CD4-positive, alpha-beta T cell treated with Interferon alpha-2 for 1 hour (primary cell): ENCODE measurements at regions not wholly inside any gene's neighbourhood (a gene's known extent, or its start where the extent isn't known, plus 50 kb on each side); places are given as distances from the start of the nearest gene placed in this dataset.

Source experiments
- DNase-seq, 2 donors: peaks; one replicate each; pipeline ENCODE4 v3.0.0-alpha.2; 2020 to 2022

- no peak for DNase-seq
Measured at GRCh38 chr1:80841261-80841660, 959.5 kb upstream of the ADGRL2 start.

- no peak for DNase-seq
Measured at GRCh38 chr1:80837066-80837465, 963.7 kb upstream of the ADGRL2 start.

- no peak for DNase-seq
Measured at GRCh38 chr1:80836505-80836904, 964.2 kb upstream of the ADGRL2 start.

GRCh38 chr1:80827666-80828065 is 973.1 kb upstream of the ADGRL2 start:
- DNase-seq: no peak

GRCh38 chr1:80825067-80825466 is 975.7 kb upstream of the ADGRL2 start:
- DNase-seq: no peak

GRCh38 chr1:80818211-80818610 is 982.5 kb upstream of the ADGRL2 start:
- no peak for DNase-seq

- DNase-seq: no peak
Measured at GRCh38 chr1:80807981-80808380, 992.8 kb upstream of the ADGRL2 start.

DNA sequence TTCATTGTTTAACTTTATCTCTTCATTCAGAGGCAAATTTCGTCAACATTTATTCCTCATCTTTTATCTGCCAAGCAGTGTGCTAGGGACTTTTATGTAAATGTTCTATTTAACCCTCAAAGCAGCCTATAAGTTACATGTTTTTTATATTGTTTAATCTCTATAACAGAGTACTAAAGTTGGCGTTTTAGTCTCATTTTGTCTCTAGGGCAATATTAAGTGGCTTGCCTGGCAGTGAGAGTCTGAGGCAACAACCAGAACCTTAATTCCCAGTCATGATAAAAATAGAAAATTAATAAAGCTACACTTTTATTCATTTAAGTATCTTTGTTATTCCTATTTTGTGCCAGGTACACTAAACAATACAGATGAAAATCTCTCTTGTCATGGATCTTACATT is 994.3 kb upstream of the ADGRL2 start:
- no peak for DNase-seq

GRCh38 chr1:80801695-80802094 is 999.0 kb upstream of the ADGRL2 start:
- no peak for DNase-seq

DNA sequence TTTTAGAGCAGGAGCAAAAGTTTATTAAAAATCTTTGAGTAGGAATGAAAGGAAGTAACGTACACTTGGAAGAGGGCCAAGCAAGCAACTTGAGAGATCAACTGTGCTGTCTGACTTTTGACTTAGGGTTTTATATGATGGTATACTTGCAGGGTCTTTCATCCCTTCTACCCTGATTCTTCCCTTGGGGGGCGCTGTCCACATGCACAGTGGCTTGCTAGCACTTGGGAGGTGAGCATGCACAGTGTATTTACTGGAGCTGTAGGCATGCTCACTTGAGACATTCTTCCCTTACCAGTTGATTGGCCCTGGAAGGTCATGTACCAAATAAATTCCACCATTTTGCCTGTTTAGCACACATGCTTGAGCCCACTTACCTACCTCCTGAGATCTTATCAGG is 1001.3 kb upstream of the ADGRL2 start:
- DNase-seq: no peak

GRCh38 chr1:80779275-80779674 is 1021.5 kb upstream of the ADGRL2 start:
- no peak for DNase-seq

GRCh38 chr1:80778094-80778840 is 1022.5 kb upstream of the ADGRL2 start:
- DNase-seq: no peak

- DNase-seq: no peak
Measured at GRCh38 chr1:80776266-80776665, 1024.5 kb upstream of the ADGRL2 start.

GRCh38 chr1:80769208-80769750 is 1031.5 kb upstream of the ADGRL2 start:
- no peak for DNase-seq

GRCh38 chr1:80767711-80768110 is 1033.0 kb upstream of the ADGRL2 start:
- no peak for DNase-seq

DNA sequence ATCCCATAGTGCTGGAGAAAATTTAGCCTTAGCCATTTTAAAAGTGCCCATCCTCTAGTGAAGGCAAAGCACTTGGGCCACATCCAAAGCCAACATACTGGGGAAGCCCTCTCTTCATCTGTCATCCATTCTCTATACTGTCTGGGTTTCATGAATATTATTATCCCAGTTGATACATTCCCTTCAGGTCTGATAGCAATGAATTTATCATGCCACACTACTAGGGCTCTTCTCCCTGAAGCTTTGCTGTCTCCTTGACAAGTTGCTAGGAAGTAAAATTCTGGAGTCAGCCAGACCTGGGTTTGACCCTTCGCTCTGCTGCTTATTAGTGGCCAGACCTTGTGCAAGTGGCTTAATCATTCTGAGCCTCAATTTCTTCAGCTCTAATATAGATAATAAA is 1041.4 kb upstream of the ADGRL2 start:
- DNase-seq: no peak

DNA sequence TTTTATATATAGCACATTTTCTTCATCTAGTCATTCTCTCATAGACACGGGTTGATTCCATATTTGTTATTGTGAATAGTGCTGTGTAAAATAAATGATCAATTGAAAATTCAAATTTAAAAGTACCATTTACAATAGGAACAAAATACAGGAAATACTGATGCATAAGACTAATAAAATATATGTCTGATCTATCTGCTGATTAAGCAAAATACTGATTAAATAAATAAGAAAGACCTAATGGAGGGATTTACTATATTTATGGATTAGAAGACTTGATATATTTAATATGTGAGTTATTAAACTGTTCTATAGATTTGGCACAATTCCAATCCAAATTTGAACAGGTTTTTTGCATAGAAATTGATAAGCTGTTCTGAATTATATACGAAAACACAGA is 1044.8 kb upstream of the ADGRL2 start:
- no peak for DNase-seq

- DNase-seq: no peak
Measured at GRCh38 chr1:80751204-80751603, 1049.5 kb upstream of the ADGRL2 start.

GRCh38 chr1:80731241-80731894 is 1069.4 kb upstream of the ADGRL2 start:
- DNase-seq: no peak

- DNase-seq: no peak
Measured at GRCh38 chr1:80722611-80723010, 1078.1 kb upstream of the ADGRL2 start.

DNA sequence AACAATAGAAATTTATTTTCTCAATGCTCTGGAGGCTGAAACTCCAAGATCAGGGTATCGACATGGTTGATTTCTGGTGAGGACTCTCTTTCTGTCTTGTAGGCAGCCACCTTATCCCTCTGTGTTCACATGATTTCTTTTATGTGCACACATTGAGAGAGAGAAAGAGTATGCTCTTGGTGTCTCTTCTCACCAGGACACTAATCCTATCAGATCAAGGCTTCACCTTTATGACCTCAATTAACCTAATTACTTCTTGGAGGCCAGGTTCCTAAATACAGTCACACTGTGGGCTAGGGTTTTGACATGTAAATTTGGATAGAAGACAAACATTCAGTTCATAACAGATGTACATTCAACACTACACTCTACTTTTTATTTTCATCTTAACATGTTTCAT is 1094.2 kb upstream of the ADGRL2 start:
- no peak for DNase-seq

DNA sequence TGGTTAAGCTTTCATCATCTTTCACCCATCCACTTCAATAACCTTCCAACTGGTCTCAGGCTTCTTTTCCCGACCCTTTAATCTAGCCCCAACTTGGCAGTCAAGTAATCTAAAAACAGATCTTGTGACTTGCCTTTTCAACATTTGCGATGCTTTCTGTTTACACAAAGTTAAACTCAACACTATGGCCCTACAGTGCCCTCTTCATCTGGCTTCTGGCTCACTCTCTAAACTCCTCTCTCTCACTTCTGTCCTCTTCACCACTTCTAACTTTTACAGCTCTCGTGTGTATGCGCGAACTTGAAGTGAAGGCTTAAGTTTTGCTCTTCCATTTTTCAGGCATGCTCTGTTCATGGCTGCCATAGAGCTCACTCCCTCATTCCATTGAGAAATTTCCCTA is 1122.3 kb upstream of the ADGRL2 start:
- DNase-seq: no peak

DNA sequence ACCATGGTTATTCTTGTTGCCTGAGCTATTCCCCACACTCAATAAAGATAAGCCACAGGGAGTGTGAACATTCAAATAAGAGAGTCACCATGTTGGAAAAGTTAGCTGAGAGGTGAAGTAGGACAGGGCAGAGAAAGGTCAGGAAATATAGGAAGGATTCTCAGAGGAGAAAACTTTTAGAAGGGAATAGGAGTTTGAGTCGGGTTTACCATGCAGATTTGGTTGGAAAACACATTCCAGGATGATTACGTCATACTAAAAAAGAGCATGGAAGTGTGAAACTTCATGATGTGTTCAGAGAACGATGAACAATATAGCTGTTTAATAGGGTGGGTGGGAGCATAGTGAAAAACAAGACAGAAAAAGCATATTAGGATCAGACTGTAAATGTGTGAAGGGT is 1125.3 kb upstream of the ADGRL2 start:
- DNase-seq: no peak

GRCh38 chr1:80673935-80674597 is 1126.7 kb upstream of the ADGRL2 start:
- DNase-seq: no peak
